Small intestine (tissue), 7 donors: ENCODE measurements at regions not wholly inside any gene's neighbourhood (a gene's known extent, or its start where the extent isn't known, plus 50 kb on each side); places are given as distances from the start of the nearest gene placed in this dataset.
A peak's percentile ranks its signal among the peaks of the same experiment; 100 is the strongest.

Source experiments
- DNase-seq, 2 donors: peaks; one replicate each; pipeline versions ENCODE4 v3.0.0 to v3.0.0-alpha.2; 2013
- FAIRE-seq: peaks from 2 replicates; lab custom pipeline; 2012; peaks lifted over from hg19 to GRCh38; lab: Jason Lieb, UNC
- H3K27ac ChIP-seq, 3 donors: one replicate each; pipeline ENCODE4 v1.5.1; 2013; ENCODE audit warnings: low read length in 2 of 3, mild to moderate bottlenecking in 2 of 3, control low read depth in 1 of 3, inconsistent platforms in 1 of 3, low read depth in 1 of 3, moderate library complexity in 1 of 3
- H3K27me3 ChIP-seq, 3 donors: one replicate each; pipeline ENCODE4 v1.6.1; 2013; ENCODE audit warnings: low read length in 3 of 3, inconsistent platforms in 1 of 3; ENCODE audit not compliant: control insufficient read depth in 3 of 3, insufficient read depth in 3 of 3
- H3K36me3 ChIP-seq, 3 donors: one replicate each; pipeline ENCODE4 v1.6.1; 2013; ENCODE audit warnings: low read length in 3 of 3, inconsistent platforms in 1 of 3, low read depth in 1 of 3, mild to moderate bottlenecking in 1 of 3, moderate library complexity in 1 of 3; ENCODE audit not compliant: control insufficient read depth in 3 of 3, insufficient read depth in 2 of 3
- H3K4me1 ChIP-seq, 3 donors: one replicate each; pipeline ENCODE4 v1.6.1; 2013; ENCODE audit warnings: low read length in 2 of 3, inconsistent platforms in 1 of 3, low read depth in 1 of 3, mild to moderate bottlenecking in 1 of 3, moderate library complexity in 1 of 3; ENCODE audit not compliant: control insufficient read depth in 3 of 3, insufficient read depth in 2 of 3
- H3K4me3 ChIP-seq, 3 donors: one replicate each; pipeline ENCODE4 v1.5.1; 2013; ENCODE audit warnings: low read length in 3 of 3, control low read depth in 1 of 3, inconsistent platforms in 1 of 3, low read depth in 1 of 3, mild to moderate bottlenecking in 1 of 3, moderate library complexity in 1 of 3
- H3K9me3 ChIP-seq, 2 donors: one replicate each; pipeline ENCODE4 v1.6.1; 2013; ENCODE audit warnings: low read depth in 1 of 2, low read length in 1 of 2; ENCODE audit not compliant: control insufficient read depth in 2 of 2, insufficient read depth in 1 of 2
- WGBS, 3 donors: extraction: QIAGEN DNeasy Blood & Tissue Kit; methylation state at CpG; one replicate each; pipeline ENCODE4 v1.1.7; 2013; 5-methylcytosine and 5-hydroxymethylcytosine counted together
- donor health status: healthy with polysubstance abuse.
- donor health status: control.
- donor health status: control.
- donor health status: Bipolar disorder and iron deficiency.
- donor health status: healthy.

DNA sequence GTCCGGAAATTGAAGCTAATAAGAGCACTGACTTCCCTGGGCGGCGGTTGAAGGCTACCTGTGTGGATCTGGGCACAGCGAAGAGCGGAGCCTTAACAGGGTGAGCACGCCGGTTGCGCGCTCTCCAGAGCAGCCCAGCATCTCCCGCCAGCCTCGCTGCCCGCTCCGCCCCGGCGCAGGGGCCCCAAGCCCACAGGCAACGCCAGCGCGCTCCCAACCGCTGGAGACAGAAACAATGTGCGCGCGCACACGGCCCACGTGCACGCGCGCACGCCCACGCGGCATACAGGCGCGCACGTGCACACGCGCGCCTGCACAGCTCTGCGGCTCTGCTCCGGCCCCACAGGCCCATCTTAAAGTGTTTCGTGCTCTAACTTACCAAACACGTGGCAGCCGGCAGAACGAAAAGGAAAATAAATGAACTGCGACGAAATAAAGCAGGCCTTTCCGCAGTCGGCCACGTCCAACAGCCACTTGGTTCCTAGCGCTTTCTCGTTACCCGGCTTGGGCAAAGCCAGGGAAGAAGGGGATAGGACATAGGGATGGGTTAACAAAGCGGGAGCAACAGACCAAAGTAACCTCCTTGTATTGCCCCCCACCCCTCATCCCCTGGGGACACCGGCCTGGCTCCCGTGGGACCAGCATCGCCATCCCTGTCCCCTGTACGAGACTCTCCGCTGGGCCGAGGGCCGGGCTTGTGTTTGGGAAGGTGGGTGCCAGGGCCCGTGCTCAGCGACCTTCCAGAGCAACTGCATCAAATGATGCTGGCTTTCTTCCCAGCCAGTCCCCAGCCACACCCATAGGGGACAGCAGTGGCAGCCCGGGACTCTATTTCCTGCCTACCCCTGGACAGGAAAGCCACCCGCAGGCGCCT is 203.7 kb downstream of the ABHD5 start:
- peak; percentile 54 to 85 for DNase-seq
- Histone ChIP-seq H3K36me3 (no peaks in the 10 kb centered on the region), H3K9me3 (no peaks in the 10 kb centered on the region), H3K4me3 (peak overlapping the region in 2 of 3 donors; percentile 39 to 50), H3K4me1 (peaks cover 0 to 5% (median 3%) of the 10 kb centered on the region in 3 donors), H3K27me3 (peaks cover 0 to 54% (median 13%) of the 10 kb centered on the region in 3 donors), H3K27ac (peak overlapping the region in 1 of 3 donors; percentile 50)
- WGBS, 3 donors, result 9% methylated on average over 62 to 63 of the region's 63 CpGs
- FAIRE-seq, result no peak

DNA sequence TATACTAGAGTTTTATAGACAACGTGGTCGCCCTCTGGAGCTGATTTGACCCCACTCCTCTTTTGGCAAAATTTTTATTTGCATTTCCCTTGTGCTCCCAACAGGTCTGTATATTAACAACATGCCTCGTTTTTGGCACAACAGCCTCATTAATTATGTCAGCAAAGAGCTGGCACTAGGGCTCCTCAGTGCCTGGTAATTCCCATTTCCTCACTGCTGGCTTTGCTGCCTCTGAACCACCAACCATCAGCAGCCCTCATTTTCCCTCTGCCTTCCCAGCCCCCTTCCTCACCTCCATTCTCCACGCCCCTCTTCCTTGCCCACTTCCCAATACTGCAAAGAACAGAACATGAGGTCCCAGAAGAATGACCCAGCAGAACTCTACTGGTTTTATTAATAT is 204.8 kb downstream of the ABHD5 start:
- FAIRE-seq (no peak), DNase-seq (no peak)
- Histone ChIP-seq H3K9me3 (peaks cover 0 to under 1% of the 10 kb centered on the region in 2 donors), H3K27ac (no peak overlapping the region), H3K4me3 (no peak overlapping the region), H3K36me3 (no peaks in the 10 kb centered on the region), H3K4me1 (peaks cover 0 to 5% (median 3%) of the 10 kb centered on the region in 3 donors), H3K27me3 (peaks cover 0 to 49% (median 13%) of the 10 kb centered on the region in 3 donors)
- 44 to 64% (median 47%) methylated on average over 4 of the region's 4 CpGs for WGBS, 3 donors

DNA sequence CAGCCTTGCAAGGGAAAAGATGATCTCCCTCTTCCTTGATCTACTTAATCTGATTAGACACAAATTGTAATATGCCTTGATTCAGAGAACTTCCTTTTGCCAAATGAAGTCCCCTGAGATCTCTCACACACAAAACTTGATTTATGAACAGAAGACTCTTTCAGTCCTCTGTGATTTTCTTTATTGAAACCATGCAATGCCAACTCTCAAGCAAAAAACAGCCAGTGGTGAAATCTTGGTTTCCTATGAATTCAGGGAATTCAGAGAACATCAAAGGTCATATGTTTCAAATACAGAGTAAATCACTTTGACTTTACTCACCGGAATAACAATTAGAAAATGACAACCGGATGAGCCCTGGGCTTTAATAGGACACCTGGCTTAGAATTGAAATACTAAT is 211.7 kb downstream of the ABHD5 start:
- Histone ChIP-seq H3K27ac (no peak overlapping the region), H3K9me3 (peaks cover 0 to 2% of the 10 kb centered on the region in 2 donors), H3K36me3 (no peaks in the 10 kb centered on the region), H3K4me1 (no peaks in the 10 kb centered on the region), H3K27me3 (peaks cover 0 to 7% (median 2%) of the 10 kb centered on the region in 3 donors), H3K4me3 (no peak overlapping the region)
- WGBS, 3 donors, result 90 to 94% (median 91%) methylated on average over 2 of the region's 2 CpGs
- DNase-seq, result no peak
- FAIRE-seq, result no peak

DNA sequence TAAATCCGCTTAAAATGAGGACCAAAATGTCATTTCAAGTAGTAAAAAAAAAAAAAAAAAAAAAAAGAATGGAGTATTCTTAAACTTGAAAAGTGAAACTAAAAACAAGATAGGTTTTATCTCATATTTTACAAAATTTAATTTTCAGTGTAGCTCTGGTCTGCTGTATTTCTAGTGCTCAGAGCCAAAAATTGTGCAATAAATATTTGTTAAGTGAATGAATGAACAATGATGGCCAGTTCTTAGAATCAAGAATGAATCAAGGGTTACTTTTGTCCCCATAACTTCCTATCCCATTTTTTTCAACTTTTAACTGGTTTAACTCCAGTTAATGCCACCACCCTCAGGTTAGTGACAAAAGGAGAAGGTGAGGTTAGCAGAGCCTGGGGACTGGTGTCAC is 214.4 kb downstream of the ABHD5 start:
- Histone ChIP-seq H3K36me3 (no peaks in the 10 kb centered on the region), H3K4me3 (no peak overlapping the region), H3K27me3 (no peaks in the 10 kb centered on the region), H3K9me3 (peaks cover 0 to 2% of the 10 kb centered on the region in 2 donors), H3K27ac (no peak overlapping the region), H3K4me1 (no peaks in the 10 kb centered on the region)
- DNase-seq, result no peak
- no peak for FAIRE-seq
- 88 to 96% (median 92%) methylated on average over 1 of the region's 1 CpG for WGBS, 3 donors

DNA sequence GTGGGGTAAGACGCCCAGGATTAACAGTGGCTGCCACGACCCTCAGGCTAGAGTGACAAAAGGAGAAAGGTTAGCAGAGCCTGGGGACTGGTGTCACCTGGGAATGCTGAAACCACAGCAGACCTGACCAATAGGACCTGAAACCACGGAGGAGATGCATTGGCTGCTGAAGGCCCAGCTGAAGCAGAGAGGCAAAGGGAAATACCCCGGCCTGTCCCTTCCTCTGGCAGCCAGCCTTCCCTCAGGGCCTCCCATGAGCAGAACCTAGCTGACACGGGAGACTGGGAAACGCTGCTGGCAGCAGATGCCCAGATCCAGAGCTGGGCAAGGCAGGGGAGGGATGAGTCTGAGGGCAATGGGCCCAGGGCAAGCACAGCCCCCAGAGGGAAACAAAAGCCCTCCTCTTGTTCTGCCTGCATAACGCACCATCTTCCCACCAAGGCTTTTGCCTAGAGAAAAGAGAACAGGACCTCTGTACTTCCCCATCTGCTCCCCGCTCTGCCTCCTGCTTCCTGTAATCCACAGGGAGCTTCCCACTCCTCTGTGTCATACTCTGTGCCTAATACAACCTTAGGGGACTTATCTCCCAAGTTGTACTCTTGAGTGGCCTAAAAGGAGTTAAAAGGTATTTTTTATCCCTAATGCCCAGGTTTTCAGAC is 216.2 kb downstream of the ABHD5 start:
- no peaks in the 10 kb centered on the region for H3K36me3 ChIP-seq
- H3K4me1 ChIP-seq, result no peaks in the 10 kb centered on the region
- no peak overlapping the region for H3K27ac ChIP-seq
- WGBS, 3 donors, result 64 to 70% (median 68%) methylated on average over 8 of the region's 8 CpGs
- no peaks in the 10 kb centered on the region for H3K9me3 ChIP-seq
- H3K27me3 ChIP-seq, result no peaks in the 10 kb centered on the region
- no peak overlapping the region for H3K4me3 ChIP-seq
- no peak for FAIRE-seq
- DNase-seq, result no peak

DNA sequence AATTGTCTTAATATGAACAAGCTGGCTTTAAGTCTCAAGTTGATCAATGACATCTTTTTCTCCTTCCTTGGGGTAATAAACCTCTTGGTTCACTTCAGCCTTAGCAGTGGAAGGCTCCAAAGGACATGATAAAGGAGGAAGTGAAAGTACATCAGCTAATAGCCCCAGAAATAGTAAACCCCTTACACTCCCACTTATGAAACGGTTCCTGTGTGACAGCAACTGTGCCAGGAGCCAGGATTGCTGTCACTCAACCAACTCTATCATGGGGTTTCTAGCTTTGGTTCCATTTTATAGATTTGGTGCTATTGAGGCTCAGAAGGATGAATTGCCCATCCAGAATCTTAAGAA is 216.7 kb downstream of the ABHD5 start:
- no peaks in the 10 kb centered on the region for H3K27me3 ChIP-seq
- FAIRE-seq, result no peak
- no peak overlapping the region for H3K4me3 ChIP-seq
- H3K27ac ChIP-seq, result no peak overlapping the region
- no peaks in the 10 kb centered on the region for H3K36me3 ChIP-seq
- no peaks in the 10 kb centered on the region for H3K9me3 ChIP-seq
- WGBS, 3 donors, result 14 to 31% (median 25%) methylated on average over 1 of the region's 1 CpG
- no peak for DNase-seq
- no peaks in the 10 kb centered on the region for H3K4me1 ChIP-seq

DNA sequence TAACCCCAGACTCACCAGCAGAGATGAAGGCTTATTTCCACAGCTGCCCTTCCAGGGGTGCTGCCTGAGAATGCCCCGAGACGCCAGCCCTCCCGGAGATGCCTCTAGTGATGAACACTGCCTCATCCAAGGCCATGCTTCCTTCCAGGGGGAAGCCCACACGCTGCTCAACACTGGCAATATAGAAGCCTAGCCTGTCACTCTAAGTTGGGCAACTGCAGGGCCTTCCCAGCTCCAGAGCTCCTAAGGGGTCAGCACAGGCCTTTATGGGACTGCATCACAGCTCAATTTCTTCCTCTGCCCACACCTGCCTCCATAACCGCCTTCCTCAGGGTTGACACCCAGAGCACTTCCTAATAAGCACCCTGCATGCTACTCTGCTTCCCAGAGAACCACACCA is 217.7 kb downstream of the ABHD5 start:
- no peak overlapping the region for H3K27ac ChIP-seq
- no peaks in the 10 kb centered on the region for H3K27me3 ChIP-seq
- no peaks in the 10 kb centered on the region for H3K9me3 ChIP-seq
- FAIRE-seq, result no peak
- H3K36me3 ChIP-seq, result no peaks in the 10 kb centered on the region
- no peak for DNase-seq
- WGBS, 3 donors, result 82 to 95% (median 84%) methylated on average over 5 of the region's 5 CpGs
- no peak overlapping the region for H3K4me3 ChIP-seq
- no peaks in the 10 kb centered on the region for H3K4me1 ChIP-seq

DNA sequence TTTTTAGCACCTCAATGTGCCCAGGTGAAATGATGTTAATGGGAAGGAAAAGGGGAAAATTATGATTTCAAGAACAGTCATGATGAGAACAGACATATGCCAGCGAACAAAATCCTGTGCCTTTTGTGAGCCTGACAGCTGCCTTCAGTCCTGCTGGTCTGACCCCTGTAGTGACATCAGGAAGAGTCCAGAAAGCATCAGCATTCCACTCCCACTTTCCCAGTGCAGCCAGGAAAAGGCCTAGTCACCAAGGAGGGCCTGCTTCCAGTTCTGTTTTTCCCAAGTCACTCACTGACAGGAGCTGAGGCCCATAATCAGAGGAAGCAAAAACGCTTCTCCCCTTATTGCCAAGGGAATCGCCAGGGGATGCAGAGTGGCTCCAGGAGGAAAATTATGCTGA is 218.4 kb downstream of the ABHD5 start:
- 80 to 89% (median 83%) methylated on average over 3 of the region's 3 CpGs for WGBS, 3 donors
- Histone ChIP-seq H3K9me3 (no peaks in the 10 kb centered on the region), H3K4me3 (no peak overlapping the region), H3K27me3 (peaks cover 0 to 4% (median 0%) of the 10 kb centered on the region in 3 donors), H3K4me1 (no peaks in the 10 kb centered on the region), H3K36me3 (no peaks in the 10 kb centered on the region), H3K27ac (no peak overlapping the region)
- FAIRE-seq (no peak), DNase-seq (no peak)
